ENCODE measurements at regions not wholly inside any gene's neighbourhood (a gene's known extent, or its start where the extent isn't known, plus 50 kb on each side); places are given as distances from the start of the nearest gene placed in this dataset.

DNA sequence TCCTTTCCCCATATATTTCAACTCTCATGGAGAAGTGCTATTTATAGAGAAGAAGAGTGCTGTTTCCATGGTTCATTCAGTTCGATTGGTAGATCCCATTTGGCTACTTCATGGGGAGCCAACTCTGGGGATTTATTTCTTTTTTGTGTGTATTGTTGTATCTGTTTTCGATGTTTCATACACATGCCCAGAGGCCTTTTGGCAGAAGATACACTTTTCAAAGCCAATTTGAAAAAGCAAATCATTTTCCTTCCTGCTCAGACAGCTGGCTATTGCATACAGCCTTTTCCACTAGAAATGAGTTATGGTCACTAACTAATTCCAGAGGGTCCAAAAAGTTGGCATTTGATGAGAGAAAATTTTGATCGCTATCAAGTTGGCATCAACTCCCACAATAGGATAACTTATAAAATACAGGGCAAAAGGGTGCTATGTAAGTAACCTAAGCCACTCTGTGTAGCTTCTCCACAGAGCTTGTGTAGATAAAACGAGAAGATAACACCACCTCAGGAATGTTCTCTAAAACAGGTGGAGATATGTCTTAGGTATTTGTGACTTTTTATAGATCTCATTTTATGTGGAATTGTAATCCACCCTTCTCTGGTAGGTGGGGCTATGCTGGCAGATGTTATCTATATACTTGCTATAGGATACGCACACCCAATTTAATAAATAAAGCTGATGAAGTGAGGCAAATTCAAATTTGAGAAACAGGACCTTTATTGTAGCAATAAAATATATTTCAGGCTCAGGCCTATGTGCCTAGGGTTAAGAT lies 798.5 kb downstream of the SATB2 start:
- H3K79me2 ChIP-seq (ENCODE audit: low read length), result no peaks in the 10 kb centered on the region
- peaks cover 4% of the 10 kb centered on the region; the same call in 1 of the 2 replicates for H3K27me3 ChIP-seq (ENCODE audit: low read depth, low read length)
- no peak overlapping the region for H3K4me3 ChIP-seq (ENCODE audit: low read length)
- H3K4me1 ChIP-seq (ENCODE audit: low read length), result no peaks in the 10 kb centered on the region
- H3K36me3 ChIP-seq (replicated peaks; ENCODE audit: low read depth, low read length), result no peaks in the 10 kb centered on the region
- no peaks in the 10 kb centered on the region for H4K20me1 ChIP-seq (ENCODE audit: insufficient read depth, low read length)
- no peaks in the 10 kb centered on the region for H3K9me3 ChIP-seq (ENCODE audit: insufficient read depth, low read length)
- H3K4me2 ChIP-seq (ENCODE audit: low read length), result no peak overlapping the region
- no peak overlapping the region for H3K9ac ChIP-seq (ENCODE audit: low read length)
- no peak for TF ChIP-seq EZH2phosphoT487 (IDR thresholded peaks at IDR 0.05; ENCODE audit: low read depth)
- TF ChIP-seq, protein P1, sequence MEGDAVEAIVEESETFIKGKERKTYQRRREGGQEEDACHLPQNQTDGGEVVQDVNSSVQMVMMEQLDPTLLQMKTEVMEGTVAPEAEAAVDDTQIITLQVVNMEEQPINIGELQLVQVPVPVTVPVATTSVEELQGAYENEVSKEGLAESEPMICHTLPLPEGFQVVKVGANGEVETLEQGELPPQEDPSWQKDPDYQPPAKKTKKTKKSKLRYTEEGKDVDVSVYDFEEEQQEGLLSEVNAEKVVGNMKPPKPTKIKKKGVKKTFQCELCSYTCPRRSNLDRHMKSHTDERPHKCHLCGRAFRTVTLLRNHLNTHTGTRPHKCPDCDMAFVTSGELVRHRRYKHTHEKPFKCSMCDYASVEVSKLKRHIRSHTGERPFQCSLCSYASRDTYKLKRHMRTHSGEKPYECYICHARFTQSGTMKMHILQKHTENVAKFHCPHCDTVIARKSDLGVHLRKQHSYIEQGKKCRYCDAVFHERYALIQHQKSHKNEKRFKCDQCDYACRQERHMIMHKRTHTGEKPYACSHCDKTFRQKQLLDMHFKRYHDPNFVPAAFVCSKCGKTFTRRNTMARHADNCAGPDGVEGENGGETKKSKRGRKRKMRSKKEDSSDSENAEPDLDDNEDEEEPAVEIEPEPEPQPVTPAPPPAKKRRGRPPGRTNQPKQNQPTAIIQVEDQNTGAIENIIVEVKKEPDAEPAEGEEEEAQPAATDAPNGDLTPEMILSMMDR (IDR thresholded peaks at IDR 0.05; ENCODE audit: low read depth, low read length), result no peak
- H2AFZ ChIP-seq (ENCODE audit: low read depth, low read length), result no peak overlapping the region
- no peak overlapping the region for H3K27ac ChIP-seq (ENCODE audit: low read length)

DNA sequence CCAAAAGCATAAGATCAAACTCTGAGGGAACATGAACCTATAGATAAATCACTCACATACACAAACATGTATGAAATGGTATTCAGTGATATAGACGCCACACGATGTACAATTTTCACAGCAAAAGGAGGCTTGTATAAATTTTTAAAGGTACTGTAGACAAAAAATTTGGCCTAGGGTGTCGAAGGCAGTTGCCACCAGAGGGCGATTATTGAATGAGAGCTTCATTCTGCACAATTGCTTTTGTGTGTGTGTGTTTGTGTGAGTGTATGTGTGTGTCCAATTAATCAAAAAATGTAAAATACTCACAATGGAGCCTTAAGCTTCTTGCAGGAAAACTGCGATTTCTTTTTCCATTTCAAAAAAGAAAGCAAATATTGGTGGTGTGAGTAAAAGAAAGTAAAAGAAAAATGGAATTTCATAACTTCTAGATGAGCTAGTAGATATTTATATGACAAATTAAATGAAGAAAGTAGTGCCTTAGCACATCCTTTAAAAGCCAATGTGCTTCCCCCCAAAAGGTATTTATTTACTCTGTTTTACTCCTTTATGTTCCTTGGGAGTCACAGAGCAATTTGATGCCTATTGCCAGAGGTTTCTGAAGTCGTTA lies 800.1 kb downstream of the SATB2 start:
- Histone ChIP-seq H3K79me2 (ENCODE audit: low read length) (no peaks in the 10 kb centered on the region), H3K36me3 (replicated peaks; ENCODE audit: low read depth, low read length) (no peaks in the 10 kb centered on the region), H3K4me2 (ENCODE audit: low read length) (no peak overlapping the region), H3K27me3 (ENCODE audit: low read depth, low read length) (peaks cover 10% of the 10 kb centered on the region; the same call in 1 of the 2 replicates), H3K4me3 (ENCODE audit: low read length) (no peak overlapping the region), H3K9ac (ENCODE audit: low read length) (no peak overlapping the region), H3K9me3 (ENCODE audit: insufficient read depth, low read length) (no peaks in the 10 kb centered on the region), H3K27ac (ENCODE audit: low read length) (no peak overlapping the region), H4K20me1 (ENCODE audit: insufficient read depth, low read length) (no peaks in the 10 kb centered on the region), H2AFZ (ENCODE audit: low read depth, low read length) (no peak overlapping the region), H3K4me1 (ENCODE audit: low read length) (no peaks in the 10 kb centered on the region)
- TF ChIP-seq EZH2phosphoT487 (IDR thresholded peaks at IDR 0.05; ENCODE audit: low read depth), result no peak
- TF ChIP-seq, protein P1 (IDR thresholded peaks at IDR 0.05; ENCODE audit: low read depth, low read length), result peak; percentile 64

DNA sequence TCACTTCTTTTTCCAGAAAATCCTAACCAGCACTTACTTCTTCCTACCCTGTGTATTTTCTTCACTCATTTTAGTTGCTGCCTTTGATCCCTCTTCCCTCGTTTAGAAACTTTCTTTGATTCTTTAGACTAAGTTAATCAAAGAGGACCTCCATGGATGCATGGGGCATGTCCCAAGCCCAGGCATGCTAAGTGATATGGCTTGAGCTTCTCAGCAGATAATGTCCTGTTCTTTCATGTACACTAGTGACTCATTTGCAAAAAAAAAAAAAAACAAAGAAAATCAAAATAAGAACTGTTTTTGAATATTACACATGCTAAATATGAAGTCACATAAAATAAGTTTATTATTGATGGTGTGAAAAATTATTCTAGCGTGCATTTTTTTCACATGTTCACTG lies 800.9 kb downstream of the SATB2 start:
- Histone ChIP-seq H3K36me3 (replicated peaks; ENCODE audit: low read depth, low read length) (no peaks in the 10 kb centered on the region), H3K27me3 (ENCODE audit: low read depth, low read length) (peaks cover 15% of the 10 kb centered on the region; the same call in 1 of the 2 replicates), H3K4me1 (ENCODE audit: low read length) (no peaks in the 10 kb centered on the region), H3K9me3 (ENCODE audit: insufficient read depth, low read length) (no peaks in the 10 kb centered on the region), H3K4me2 (ENCODE audit: low read length) (no peak overlapping the region), H3K27ac (ENCODE audit: low read length) (no peak overlapping the region), H2AFZ (ENCODE audit: low read depth, low read length) (no peak overlapping the region), H3K9ac (ENCODE audit: low read length) (no peak overlapping the region), H4K20me1 (ENCODE audit: insufficient read depth, low read length) (no peaks in the 10 kb centered on the region), H3K79me2 (ENCODE audit: low read length) (no peaks in the 10 kb centered on the region), H3K4me3 (ENCODE audit: low read length) (no peak overlapping the region)
- TF ChIP-seq, protein P1 (IDR thresholded peaks at IDR 0.05; ENCODE audit: low read depth, low read length), result no peak
- TF ChIP-seq EZH2phosphoT487 (IDR thresholded peaks at IDR 0.05; ENCODE audit: low read depth), result no peak

DNA sequence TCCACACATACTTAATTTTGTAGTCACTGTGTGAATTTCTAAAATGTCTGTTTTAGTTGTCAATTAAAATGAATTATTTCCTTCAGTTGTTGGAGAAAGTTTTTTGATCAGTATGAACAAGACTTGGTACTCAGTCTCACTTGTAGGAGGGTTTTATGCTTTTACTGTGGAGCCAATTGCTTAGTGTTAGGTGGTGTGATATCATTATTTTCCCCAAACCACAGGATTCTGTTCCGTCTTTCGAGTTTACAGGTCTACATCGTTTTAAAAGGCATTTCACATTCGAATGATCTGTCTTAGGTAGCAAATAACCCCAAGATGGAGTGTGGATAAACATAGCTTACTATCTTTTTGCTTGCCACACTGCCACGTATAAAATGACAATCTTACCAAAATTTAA lies 803.1 kb downstream of the SATB2 start:
- Histone ChIP-seq H3K79me2 (ENCODE audit: low read length) (no peaks in the 10 kb centered on the region), H2AFZ (ENCODE audit: low read depth, low read length) (no peak overlapping the region), H3K9me3 (ENCODE audit: insufficient read depth, low read length) (no peaks in the 10 kb centered on the region), H3K27ac (ENCODE audit: low read length) (no peak overlapping the region), H4K20me1 (ENCODE audit: insufficient read depth, low read length) (no peaks in the 10 kb centered on the region), H3K36me3 (replicated peaks; ENCODE audit: low read depth, low read length) (no peaks in the 10 kb centered on the region), H3K4me1 (ENCODE audit: low read length) (no peaks in the 10 kb centered on the region), H3K27me3 (ENCODE audit: low read depth, low read length) (peaks cover 23% of the 10 kb centered on the region), H3K4me2 (ENCODE audit: low read length) (no peak overlapping the region), H3K4me3 (ENCODE audit: low read length) (no peak overlapping the region), H3K9ac (ENCODE audit: low read length) (no peak overlapping the region)
- no peak for TF ChIP-seq EZH2phosphoT487 (IDR thresholded peaks at IDR 0.05; ENCODE audit: low read depth)
- TF ChIP-seq, protein P1 (IDR thresholded peaks at IDR 0.05; ENCODE audit: low read depth, low read length), result no peak

Data from OCI-LY3 (cell line).